Nephron (organoid): ENCODE measurements at regions not wholly inside any gene's neighbourhood (a gene's known extent, or its start where the extent isn't known, plus 50 kb on each side); places are given as distances from the start of the nearest gene placed in this dataset.
A peak's percentile ranks its signal among the peaks of the same experiment; 100 is the strongest.

Experiments used
- H3K27ac Mint-ChIP-seq, 3 experiments: 2 replicates each; pipeline ENCODE4 v1.8.0; 2020; ENCODE audit warnings: mixed read lengths in 3 of 3, mild to moderate bottlenecking in 2 of 3, moderate library complexity in 1 of 3
- H3K27me3 Mint-ChIP-seq: 2 replicates; pipeline ENCODE4 v1.8.0; 2021; ENCODE audit warnings: low read depth, mild to moderate bottlenecking, moderate library complexity, mixed read lengths
- H3K36me3 Mint-ChIP-seq: 2 replicates; pipeline ENCODE4 v1.8.0; 2020; ENCODE audit warnings: low read depth, mixed read lengths
- H3K4me1 Mint-ChIP-seq: 2 replicates; pipeline ENCODE4 v1.8.0; 2020; ENCODE audit warnings: mixed read lengths
- H3K4me3 Mint-ChIP-seq, 3 experiments: 2 replicates each; pipeline ENCODE4 v1.8.0; 2020; ENCODE audit warnings: mild to moderate bottlenecking in 3 of 3, mixed read lengths in 3 of 3, moderate library complexity in 2 of 3
- H3K9me3 Mint-ChIP-seq: 2 replicates; pipeline ENCODE4 v1.8.0; 2020; ENCODE audit warnings: mixed read lengths
- CTCF ChIP-seq, 3 experiments: fragments of 200-600 bp; sonication (generic); IDR thresholded peaks; one replicate each; pipeline ENCODE4 v1.5.0; 2021; ENCODE audit warnings: antibody characterized with exemption in 3 of 3; ENCODE audit not compliant: unreplicated experiment in 3 of 3

DNA sequence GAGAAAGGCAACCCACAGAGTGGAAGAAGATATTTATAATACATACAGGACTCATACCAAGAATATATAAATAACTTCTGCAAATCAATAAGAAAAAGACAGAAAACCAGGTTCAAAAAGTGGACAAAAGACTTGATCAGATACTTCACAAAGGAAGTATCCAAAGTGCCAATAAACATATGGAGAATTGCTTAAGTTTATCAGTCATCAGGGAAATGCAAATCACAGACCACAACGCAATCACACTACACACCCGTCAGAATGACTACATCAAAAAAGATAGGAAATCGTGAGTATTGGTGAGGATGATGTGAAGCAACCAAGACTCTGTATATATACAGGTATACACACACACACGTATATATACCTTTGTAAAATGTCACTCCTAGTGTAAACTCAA, 180.6 kb downstream of the FAM43A start:
- Mint-ChIP-seq H3K4me3 (no peak overlapping the region), H3K27me3 (peaks cover 24% of the 10 kb centered on the region), H3K4me1 (peaks cover 7% of the 10 kb centered on the region), H3K9me3 (no peaks in the 10 kb centered on the region), H3K27ac (no peak overlapping the region), H3K36me3 (no peaks in the 10 kb centered on the region)
- TF ChIP-seq CTCF (IDR thresholded peaks at IDR 0.05; ENCODE audit: unreplicated experiment in 3 of 3): no peak

GRCh38 chr3:194867270-194867983, 181.7 kb downstream of the FAM43A start:
- peak overlapping the region in 2 of 3 experiments; percentile 17 to 39 for H3K27ac Mint-ChIP-seq
- peaks cover 21% of the 10 kb centered on the region for H3K27me3 Mint-ChIP-seq
- no peaks in the 10 kb centered on the region for H3K9me3 Mint-ChIP-seq
- peaks cover 19% of the 10 kb centered on the region for H3K4me1 Mint-ChIP-seq
- no peaks in the 10 kb centered on the region for H3K36me3 Mint-ChIP-seq
- no peak overlapping the region for H3K4me3 Mint-ChIP-seq
- TF ChIP-seq CTCF (IDR thresholded peaks at IDR 0.05; ENCODE audit: unreplicated experiment in 3 of 3): no peak

GRCh38 chr3:194868831-194869230, 183.1 kb downstream of the FAM43A start:
- no peaks in the 10 kb centered on the region for H3K9me3 Mint-ChIP-seq
- no peak for TF ChIP-seq CTCF (IDR thresholded peaks at IDR 0.05; ENCODE audit: unreplicated experiment in 3 of 3)
- H3K36me3 Mint-ChIP-seq: no peaks in the 10 kb centered on the region
- no peak overlapping the region for H3K4me3 Mint-ChIP-seq
- H3K27ac Mint-ChIP-seq: no peak overlapping the region
- peaks cover 27% of the 10 kb centered on the region for H3K4me1 Mint-ChIP-seq
- H3K27me3 Mint-ChIP-seq: peaks cover 16% of the 10 kb centered on the region

- Mint-ChIP-seq H3K4me3 (no peak overlapping the region), H3K9me3 (no peaks in the 10 kb centered on the region), H3K27ac (no peak overlapping the region), H3K27me3 (peaks cover 16% of the 10 kb centered on the region), H3K36me3 (no peaks in the 10 kb centered on the region), H3K4me1 (peaks cover 27% of the 10 kb centered on the region)
- TF ChIP-seq CTCF (IDR thresholded peaks at IDR 0.05; ENCODE audit: unreplicated experiment in 3 of 3): no peak
Measured at GRCh38 chr3:194869482-194870169, 183.9 kb downstream of the FAM43A start.

DNA sequence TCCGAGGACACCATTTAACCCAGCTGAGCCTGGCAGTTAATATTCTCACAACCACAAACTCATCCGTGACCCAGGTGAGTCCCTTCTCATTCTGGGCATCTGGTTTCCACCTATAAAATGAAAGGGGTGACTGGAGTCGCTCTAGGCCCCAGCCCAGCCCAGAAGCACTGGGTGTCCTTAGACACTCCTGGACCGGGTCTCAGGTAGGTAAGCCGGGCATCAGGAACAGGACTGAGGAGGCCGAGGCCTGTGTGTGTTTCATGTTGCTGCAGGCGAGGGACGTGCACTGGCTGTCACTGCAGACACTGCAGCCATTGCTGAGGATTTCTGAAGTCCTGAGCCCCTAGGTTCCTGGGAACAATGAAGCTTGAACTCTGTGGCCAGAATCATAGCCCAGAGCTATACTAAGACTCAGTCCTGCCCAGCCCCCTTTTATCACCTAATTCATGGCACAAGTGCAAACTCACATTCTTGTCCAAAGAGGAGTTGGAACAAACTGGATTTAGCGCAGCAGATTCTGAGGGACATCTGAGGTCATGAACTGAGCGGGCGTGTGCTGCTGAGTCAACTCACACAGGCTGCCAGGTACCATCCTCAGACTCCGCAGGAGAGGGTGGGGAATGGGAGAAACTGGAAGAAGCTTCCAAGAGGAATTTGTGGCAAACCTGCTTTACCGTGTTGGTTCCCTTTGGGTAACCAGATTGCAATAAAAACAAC, 184.9 kb downstream of the FAM43A start:
- Mint-ChIP-seq H3K4me1 (peaks cover 27% of the 10 kb centered on the region), H3K27me3 (peaks cover 16% of the 10 kb centered on the region), H3K36me3 (no peaks in the 10 kb centered on the region), H3K4me3 (no peak overlapping the region), H3K27ac (peak overlapping the region; percentile 40 to 87 (median 66)), H3K9me3 (no peaks in the 10 kb centered on the region)
- no peak for TF ChIP-seq CTCF (IDR thresholded peaks at IDR 0.05; ENCODE audit: unreplicated experiment in 3 of 3)
